ENCODE measurements at regions not wholly inside any gene's neighbourhood (a gene's known extent, or its start where the extent isn't known, plus 50 kb on each side); places are given as distances from the start of the nearest gene placed in this dataset.

GRCh38 chr2:125516496-125517109, 1139.4 kb upstream of the GYPC start:
- DNase-seq, result peak; percentile 0

- no peak for DNase-seq
These were observed 1129.9 kb upstream of the GYPC start for GRCh38 chr2:125526093-125526492.

- DNase-seq, result no peak
These were observed 1120.9 kb upstream of the GYPC start for GRCh38 chr2:125535089-125535488.

DNA sequence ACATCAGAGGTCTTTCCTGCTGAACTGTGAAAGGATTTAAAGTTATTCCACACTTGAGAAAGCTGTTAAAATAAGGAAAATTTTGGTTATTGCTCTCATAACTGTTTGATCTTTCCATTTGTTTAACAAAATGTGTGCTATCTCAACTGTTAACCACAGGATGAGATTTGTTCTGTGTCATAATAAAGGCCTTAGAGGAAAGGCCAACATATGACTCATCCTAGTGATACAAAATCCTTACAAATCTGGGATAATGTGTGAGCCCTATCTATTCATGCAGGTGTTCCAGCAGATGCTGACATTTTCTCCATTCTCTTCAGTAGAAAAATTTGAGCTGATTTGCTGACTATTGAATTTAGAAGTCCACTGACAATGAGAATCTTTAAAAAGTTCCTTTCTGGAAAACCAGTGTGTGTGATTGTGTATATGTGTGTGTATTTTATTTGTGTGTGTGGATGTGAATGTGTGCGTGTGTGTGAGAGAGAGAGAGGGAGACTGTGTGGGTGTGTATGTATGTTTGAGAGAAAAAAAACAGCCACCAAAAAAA, 1111.9 kb upstream of the GYPC start:
- no peak for DNase-seq

DNA sequence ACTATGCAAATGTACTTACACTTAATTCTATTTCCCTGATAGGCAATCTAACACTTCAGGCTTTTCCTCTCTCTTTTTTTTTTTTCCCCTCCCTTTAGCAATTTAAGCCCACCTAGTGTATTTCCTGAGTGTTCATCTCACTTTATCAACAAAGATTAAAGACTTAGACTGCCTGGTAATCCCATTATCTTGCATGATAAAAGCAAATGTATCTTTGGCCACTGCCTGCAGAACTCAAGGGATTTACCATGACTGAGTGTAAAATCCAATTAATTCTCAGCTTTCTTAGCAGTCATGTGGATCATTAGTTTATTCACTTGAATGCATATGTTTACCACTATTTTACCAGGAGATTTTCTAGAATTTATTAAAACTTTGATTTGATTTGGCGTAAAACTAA, 1102.2 kb upstream of the GYPC start:
- no peak for DNase-seq

DNA sequence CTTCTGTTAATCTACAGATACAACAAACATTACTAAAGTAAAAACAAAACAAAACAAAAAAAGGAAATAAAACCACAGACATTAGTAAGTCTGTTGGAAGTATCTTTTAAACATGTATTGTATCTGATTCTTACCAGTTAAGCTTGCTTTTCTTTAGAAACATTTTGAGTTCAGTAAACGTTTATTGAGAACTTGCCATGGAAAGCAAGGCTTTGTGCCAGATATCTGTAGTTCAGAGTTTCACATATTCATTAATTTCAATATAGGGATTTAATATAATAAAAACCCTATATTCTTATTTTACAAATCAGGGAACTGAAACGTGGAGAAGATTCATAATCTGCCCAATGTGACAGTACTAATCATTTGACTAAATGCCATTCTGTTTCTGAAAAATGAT, 1101.0 kb upstream of the GYPC start:
- DNase-seq, result no peak

DNA sequence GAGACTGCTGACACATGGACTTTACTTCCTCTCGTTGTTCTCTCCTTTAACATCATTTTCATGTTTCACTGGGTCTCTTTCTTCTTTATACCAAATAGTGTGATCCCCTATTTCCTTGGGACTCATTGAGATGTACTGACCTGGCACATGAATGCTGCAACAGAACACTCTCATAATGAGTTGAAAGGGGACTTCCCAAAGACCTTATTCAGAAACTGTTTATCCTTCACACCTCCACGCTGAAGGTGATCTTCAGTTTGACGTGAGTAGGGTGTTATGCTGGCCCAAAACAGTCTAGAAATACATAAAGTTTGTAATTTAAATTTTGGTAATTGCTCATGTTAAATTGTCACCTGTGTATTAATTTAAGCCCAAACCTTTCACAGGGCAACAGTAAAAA, 1096.8 kb upstream of the GYPC start:
- no peak for DNase-seq

GRCh38 chr2:125560855-125561254, 1095.1 kb upstream of the GYPC start:
- no peak for DNase-seq

DNA sequence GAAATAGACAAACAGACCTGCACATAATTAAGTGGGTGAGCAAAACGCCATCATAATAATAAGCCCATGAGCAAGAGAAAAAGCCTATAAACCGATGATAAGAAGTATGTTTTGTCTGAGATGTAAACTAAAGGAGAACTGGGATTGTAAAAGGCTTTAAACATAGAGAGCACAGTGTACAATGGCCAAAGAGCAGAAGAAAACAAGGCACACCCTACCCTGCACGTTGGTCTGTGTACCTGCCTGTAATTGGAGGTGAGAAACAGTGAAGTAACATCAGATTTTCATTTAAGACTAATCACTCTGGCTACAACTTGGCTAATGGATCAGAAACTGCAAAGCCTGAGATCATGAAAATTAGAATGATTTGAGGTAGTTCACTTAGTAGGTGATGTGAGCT, 1094.7 kb upstream of the GYPC start:
- DNase-seq, result no peak

DNA sequence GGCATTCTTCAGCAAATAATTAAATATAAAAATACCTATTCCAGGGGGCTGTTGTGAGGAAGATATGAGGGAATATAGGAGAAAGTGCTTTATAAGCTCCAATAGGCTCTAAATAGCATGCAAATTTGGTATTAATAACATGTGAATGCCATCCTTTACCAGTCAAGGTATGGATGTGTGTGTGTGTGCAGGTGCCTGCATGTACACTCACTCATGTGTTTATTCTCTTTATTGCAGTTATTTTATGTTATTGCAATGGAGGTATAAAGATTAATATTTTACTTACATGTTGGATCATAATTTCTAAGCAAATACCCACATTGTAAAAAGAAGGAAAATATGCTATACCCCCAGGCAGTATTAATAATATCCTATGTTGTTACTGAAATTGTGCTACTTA, 1093.0 kb upstream of the GYPC start:
- no peak for DNase-seq

- no peak for DNase-seq
These were observed 1091.5 kb upstream of the GYPC start for GRCh38 chr2:125564471-125564870.

DNA sequence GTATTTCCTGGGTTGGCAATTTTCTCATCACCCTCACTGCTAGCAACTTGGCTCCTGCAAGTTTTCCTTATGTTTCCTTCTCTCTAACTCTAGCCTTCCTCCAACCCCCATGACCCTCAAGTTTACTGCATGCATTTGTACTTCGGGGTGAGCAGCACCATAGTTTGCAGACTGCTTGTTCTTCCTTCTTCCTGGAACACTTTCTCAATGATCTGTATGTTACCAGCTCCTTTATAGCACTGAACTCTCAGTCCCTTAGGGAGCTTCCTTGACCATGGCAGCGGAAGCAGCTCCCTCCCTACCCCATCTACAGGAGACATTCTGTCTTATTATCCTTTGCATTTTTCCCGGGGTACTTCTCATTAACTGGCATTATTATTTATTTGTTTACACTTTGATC, 1089.5 kb upstream of the GYPC start:
- no peak for DNase-seq

GRCh38 chr2:125567100-125567499, 1088.9 kb upstream of the GYPC start:
- DNase-seq, result no peak

DNA sequence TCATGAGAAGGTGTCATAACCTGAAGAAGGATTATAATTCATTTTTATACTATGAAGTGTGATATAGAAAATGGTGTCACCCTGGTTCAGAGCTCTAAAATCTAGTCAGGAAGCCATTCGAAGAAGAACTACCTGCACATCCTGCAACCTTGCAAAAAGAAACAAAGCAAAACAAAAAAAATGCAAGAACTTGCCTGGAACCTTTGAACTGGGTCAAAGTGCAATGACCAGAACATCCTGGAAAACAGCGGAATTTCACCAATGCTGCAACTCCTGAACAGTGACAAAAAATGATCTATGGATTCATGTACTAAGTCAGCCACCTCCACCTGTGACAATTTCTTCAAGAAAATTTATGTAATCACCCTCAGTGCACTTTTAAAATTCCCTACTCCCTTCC, 1083.3 kb upstream of the GYPC start:
- no peak for DNase-seq

DNA sequence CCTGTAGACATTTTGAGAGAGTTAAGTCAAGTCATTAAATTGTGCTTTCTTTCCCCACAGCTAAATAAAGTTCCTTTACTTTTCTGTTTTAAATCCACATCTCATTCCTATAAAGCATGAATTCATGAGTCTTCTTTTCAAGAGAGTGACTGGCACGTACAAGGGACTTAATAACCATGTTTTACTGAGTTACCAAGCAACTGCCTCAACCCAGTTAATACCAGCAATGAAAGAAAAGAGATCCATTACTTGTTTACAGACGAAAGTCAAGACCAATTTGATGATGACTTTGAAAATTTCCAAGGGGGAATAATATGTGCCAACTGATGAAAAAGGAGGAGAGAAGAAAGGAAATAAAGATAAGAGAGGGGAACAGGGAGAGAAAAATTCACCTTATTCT, 1082.5 kb upstream of the GYPC start:
- DNase-seq, result no peak

DNA sequence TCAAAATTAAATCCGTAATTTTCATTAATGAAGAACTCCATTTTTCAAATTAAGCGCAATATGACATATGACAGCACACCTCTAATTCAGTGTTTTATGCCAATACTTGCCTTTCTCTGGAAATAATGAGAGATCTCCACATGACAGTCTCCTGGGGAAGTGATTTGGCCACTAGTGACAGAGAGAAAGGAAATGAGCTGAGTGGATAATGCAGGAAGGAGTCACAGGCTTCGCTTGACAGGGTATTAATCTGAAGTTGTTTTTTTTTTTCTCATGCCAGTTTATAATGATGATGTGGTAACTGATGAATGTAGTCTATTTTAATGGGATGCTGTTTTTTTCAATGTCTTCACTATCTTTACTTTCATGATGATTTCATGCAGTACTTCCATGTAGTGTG, 1079.4 kb upstream of the GYPC start:
- DNase-seq, result no peak

- no peak for DNase-seq
These were observed 1074.4 kb upstream of the GYPC start for GRCh38 chr2:125581557-125581956.

DNA sequence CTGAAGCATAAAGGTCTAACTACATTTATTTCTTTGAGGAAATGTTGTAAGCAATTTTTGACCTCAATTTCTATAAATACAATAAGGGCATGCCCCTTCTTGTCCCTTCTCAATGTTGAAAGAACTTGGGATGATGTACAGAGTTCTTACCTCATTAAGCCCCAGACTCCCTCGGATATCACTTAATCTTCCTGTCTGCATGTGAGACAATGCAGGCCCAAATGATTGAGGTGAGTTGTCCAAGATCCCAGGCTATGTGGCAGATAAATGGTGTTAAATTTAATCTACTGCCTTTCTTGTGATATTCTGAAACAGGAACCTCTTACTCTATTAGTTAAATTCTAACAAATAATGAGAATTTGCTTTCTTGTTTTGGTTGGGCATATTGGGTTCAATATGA, 1073.4 kb upstream of the GYPC start:
- DNase-seq, result no peak

- DNase-seq, result no peak
These were observed 1071.2 kb upstream of the GYPC start for GRCh38 chr2:125584732-125585131.

GRCh38 chr2:125588780-125589179, 1067.2 kb upstream of the GYPC start:
- no peak for DNase-seq

GRCh38 chr2:125591954-125592353, 1064.0 kb upstream of the GYPC start:
- no peak for DNase-seq

- DNase-seq, result no peak
These were observed 1062.9 kb upstream of the GYPC start for GRCh38 chr2:125593036-125593435.

DNA sequence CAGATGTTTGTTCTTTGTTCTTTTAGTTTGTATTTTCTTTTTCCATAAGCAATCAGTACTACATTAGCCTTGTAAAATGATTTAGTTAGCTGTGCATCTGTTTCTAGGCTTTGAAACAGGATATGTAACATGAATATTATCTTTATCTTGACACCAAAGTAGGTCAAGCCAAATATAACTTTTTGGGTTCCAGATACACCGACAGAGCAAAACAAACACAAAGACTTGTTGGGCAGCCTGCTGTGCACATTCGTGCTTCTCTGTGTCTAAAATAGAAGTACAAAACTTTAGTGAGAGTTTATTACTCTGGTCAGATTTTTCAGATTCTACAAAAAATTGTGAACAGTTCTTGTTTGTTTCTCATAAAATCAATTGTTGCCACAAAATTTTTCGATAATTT, 1059.3 kb upstream of the GYPC start:
- DNase-seq, result no peak

- DNase-seq, result no peak
These were observed 1040.5 kb upstream of the GYPC start for GRCh38 chr2:125615438-125615837.

DNA sequence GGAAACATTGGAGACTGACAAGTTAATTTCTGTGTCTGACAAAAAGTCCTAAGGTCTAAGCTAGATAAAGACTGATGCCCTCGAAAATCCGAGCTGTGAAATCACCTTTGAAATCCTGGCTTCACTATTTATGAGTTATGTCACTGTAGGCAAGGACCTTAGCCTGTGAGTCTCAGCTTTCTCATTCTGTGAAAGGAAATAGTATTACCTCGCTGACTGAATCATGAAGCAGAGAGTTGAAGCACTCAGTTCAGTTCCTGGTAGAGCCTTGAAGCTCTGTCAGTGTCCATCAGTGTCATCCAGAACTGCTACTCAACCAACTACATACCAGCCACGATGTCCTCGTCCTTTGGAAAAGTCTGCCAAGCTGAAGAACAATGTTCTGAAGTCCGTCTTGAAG, 1025.6 kb upstream of the GYPC start:
- no peak for DNase-seq
